GM19455 (cell line): ENCODE measurements at regions not wholly inside any gene's neighbourhood (a gene's known extent, or its start where the extent isn't known, plus 50 kb on each side); places are given as distances from the start of the nearest gene placed in this dataset.

Experiments
- ATAC-seq: cut with Tn5 transposase; IDR thresholded peaks from one replicate; pipeline ENCODE4 v1.9.1; 2021; ENCODE audit not compliant: unreplicated experiment

GRCh38 chr17:70230850-70231640 lies 61.7 kb downstream of the KCNJ2 start:
- ATAC-seq: no peak

DNA sequence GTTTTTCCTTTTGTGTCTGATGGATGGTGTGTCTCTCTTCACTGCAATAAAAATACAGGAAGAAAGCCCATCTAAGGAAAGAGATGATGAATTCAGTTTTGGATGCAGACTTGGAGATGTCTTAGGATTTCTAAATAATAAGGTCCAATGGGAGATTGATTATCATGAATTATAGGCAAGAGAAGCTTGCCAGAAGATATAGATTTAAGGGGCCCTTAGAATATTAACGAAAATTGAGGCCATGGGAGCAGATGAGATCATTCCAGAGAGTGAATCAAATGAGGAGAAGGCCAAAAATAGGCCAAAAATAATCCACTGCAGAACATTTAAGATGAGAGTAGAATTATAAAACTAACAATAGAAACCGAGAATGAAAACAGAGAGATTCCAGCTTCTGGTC lies 63.1 kb downstream of the KCNJ2 start:
- ATAC-seq: no peak

DNA sequence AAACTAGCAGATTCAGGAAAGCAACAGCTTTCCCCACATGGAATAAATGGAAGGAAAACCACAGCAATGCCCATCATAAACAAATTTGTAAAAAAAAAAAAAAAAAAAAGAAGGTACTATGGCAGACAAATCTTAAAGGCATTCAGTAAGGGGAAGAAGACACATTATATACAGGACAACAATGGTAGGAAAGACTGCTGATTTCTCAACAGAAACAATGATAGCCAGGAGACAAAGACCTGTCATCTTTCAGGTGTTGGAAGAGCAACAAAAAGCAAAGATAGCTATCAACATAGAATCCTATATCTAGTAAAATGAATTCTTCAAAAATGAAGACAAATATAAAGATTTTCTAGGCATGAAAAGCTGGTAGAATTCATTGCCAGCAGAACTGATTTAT lies 65.9 kb downstream of the KCNJ2 start:
- no peak for ATAC-seq

- no peak for ATAC-seq
Measured at GRCh38 chr17:70238228-70238627, 68.9 kb downstream of the KCNJ2 start.

GRCh38 chr17:70238646-70239045 lies 69.3 kb downstream of the KCNJ2 start:
- ATAC-seq: no peak

DNA sequence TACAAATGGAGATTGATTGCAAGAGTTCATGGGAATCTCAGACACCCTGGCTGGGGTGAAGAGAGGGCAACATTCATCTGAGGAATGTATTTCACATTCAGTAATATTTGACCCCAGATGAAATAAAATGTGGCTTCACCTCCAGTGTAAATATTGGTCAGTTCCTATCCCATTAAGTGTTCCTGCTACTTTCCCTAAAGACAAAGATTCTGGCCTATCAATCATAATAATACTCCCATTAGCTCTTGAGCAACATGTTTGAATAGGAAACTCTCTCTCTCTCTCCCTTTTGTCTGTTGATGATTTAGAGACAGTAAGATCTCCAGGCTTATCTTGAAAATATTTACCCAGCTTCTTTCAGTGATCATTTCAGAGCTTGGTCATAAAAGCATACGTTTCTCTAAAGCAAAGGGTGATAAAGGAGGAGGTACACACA lies 70.1 kb downstream of the KCNJ2 start:
- ATAC-seq: no peak

DNA sequence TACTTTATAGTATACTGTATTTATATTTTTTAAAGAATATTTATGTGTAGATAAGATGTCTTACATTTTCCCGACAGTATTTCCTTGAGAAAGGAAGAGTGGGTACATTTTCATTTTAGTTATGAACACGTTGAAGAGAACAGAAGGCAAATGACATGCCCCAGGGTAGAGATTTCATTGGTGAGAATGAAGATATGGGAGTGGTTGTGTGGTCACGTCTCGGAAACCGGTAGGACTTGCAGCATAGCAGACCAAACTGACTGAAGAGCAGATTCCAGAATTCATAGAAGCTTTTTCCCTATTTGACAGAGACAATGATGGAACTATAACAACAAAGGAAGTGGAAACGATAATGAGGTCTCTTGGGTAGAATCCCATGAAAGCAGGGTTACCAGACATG lies 71.7 kb downstream of the KCNJ2 start:
- no peak for ATAC-seq

- no peak for ATAC-seq
Measured at GRCh38 chr17:70242781-70243437, 73.6 kb downstream of the KCNJ2 start.

DNA sequence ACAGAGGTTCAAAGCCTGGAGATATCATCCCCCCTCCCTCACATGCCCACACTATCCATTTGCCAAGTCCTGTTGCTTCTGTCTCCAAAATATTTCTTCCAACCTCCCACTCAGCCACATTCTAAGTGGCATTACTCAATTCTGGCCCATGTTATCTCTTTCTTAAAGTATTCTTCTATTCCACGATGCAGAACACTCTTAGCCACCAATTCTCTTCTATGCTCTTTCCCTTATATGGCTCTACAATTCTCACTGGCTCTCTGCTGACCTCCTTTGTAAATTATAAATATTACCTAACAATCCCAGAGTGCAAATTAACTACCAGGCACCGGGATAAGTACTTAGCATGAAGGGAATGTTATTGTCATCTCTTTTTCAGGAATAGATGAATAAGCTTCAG lies 82.4 kb downstream of the KCNJ2 start:
- ATAC-seq: no peak

DNA sequence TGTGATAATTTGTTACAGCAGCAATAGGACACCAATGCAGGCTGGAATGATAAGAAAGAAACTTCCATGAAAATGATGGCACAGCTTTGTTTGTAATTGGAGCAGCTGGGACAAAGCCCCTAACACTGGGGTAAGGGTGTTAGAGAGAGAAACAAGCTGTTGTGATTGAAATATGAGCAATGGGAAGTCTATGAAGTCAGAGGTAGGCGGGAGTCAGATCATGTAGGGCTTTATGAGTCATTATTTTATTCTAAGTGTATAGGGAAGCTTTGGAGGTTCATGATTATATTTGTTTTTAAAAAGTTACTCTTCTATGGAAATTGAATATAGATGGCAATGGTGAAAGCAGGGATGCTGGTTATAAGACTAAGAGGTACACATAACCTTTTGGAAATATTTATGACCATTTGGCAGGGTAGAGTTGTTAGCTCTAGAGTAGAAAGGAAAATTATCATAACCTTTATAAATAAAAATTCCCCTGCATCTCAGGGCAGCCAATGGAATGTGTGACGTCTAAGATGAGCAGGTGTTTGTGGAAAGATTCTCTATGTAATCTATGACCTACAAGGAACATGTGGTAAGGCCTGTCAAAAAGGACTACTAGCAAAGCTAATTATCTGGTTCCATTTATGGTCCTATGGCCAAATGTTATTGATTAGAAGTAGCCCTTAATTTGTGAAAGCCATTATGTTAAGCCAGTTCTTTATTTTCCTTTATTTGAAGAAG lies 85.6 kb downstream of the KCNJ2 start:
- ATAC-seq: no peak

- no peak for ATAC-seq
Measured at GRCh38 chr17:70256751-70257150, 87.4 kb downstream of the KCNJ2 start.

DNA sequence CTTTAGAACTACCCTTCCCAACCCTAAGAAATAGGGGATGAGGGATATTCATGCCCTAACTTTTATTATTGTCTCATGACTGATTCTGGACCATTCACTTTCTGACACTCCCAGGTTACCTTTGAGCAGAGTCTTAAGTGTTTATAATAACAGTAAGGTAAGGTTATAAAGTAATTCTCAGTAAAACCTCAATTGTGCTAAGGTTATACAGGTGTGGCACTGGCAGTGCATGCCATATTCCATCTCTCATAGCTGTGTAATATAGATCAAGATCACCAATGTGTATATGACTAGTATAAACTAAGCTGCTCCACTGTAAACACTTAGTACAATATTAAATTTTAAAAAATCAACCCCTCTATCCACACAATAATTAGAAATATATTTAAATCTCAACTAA lies 89.1 kb downstream of the KCNJ2 start:
- no peak for ATAC-seq

DNA sequence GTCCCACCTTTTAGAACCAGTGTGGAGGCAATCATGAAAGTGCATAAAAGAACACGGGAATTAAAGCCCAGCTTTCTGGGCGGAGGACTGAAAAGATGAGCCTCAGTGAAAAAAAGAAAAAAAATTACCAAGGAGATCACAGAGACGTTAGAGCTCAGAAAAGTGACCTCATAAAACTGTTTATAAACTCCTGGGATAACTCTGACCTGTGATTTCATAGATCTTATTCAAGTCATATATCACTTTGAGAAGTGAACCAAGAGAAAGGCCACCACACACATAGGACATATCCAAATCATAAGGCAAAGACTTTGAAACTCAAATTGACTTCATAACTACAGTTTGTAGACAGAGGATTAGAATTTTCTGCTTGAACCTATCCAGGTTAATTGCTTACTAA lies 90.1 kb downstream of the KCNJ2 start:
- ATAC-seq: no peak

GRCh38 chr17:70261170-70261569 lies 91.8 kb downstream of the KCNJ2 start:
- no peak for ATAC-seq

- ATAC-seq: no peak
Measured at GRCh38 chr17:70265471-70265870, 96.1 kb downstream of the KCNJ2 start.

DNA sequence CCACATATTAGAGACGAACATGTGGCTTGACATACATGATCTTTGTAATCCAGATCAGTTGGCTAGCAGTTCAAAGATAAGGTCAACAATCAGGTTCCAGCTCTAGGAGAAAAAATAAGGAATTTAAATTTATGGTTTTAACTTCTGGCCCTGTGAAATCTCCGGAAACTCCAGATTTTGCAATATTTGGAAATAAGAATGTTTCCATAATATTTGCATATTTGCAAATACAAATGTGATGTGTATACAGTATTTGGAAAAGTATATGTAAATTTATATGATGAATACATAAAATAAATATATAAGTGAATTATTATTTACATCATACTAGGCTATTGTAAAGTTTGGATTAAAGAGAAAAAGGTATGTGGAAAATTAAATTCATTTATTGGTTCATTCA lies 97.1 kb downstream of the KCNJ2 start:
- no peak for ATAC-seq

DNA sequence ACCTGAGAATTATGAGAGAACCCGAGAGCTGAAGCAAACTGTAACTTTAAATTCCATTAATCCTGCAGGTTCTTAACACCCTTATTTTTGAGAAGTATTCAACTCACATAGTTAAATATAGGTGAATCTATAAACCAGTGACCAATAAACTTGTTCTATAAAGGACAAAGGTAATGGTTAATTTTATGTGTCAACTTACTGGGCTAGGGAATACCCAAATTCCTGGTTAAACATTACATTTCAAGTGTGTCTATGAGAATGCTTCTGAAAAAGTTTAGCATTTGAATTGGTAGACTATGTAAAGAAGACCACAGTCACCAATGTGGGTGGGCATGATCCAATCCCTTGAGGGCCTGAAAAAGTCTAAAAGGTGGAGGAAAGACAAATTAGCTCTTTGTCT lies 99.1 kb downstream of the KCNJ2 start:
- ATAC-seq: no peak

DNA sequence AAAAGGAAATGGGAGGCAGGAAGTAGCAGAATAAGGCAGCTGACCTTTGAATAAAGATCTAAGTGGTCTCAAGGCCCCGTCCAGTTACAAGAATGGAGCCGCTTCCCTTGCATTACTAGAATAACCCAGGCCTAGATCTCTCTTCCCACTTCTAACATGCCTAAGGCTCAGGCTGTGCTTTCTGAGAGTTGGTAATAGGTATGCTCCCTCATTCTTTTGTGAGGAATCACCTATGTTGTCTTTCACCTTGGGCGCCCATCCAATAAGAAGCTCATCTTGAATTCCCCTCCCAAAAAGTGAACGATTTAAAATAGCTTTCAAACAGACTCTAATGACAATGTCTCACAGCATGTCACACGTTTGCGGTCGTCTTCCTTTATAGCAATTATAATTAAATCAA lies 101.2 kb downstream of the KCNJ2 start:
- ATAC-seq: no peak

GRCh38 chr17:70271200-70271599 lies 101.9 kb downstream of the KCNJ2 start:
- no peak for ATAC-seq

GRCh38 chr17:70271672-70272071 lies 102.3 kb downstream of the KCNJ2 start:
- no peak for ATAC-seq

- no peak for ATAC-seq
Measured at GRCh38 chr17:70274255-70274654, 104.9 kb downstream of the KCNJ2 start.

DNA sequence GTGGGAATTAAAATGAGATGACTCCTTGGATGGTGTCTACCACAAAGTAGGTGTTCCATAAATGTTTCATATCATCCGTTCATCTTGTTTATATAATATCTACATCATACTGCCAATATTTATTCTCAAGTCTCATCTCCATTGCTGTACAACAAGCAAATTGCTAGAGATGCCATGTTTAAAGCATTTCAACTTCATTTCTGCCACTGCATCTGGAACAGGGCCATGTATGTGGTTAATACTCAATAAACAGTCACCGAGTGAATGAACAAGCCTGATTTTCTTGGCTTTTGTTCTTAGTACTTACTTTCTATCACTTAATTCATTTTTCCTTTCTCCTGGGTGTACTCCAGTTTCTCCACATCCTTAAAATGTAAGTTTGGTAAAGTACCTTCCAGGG lies 107.6 kb downstream of the KCNJ2 start:
- no peak for ATAC-seq
